LNCAP (cell line): ENCODE measurements at regions not wholly inside any gene's neighbourhood (a gene's known extent, or its start where the extent isn't known, plus 50 kb on each side); places are given as distances from the start of the nearest gene placed in this dataset.

Experiments
- CTCF ChIP-seq: fragments of 450-650 bp; IDR thresholded peaks from 2 replicates; pipeline ENCODE4 v1.5.1; 2017; ENCODE audit warnings: mild to moderate bottlenecking

DNA sequence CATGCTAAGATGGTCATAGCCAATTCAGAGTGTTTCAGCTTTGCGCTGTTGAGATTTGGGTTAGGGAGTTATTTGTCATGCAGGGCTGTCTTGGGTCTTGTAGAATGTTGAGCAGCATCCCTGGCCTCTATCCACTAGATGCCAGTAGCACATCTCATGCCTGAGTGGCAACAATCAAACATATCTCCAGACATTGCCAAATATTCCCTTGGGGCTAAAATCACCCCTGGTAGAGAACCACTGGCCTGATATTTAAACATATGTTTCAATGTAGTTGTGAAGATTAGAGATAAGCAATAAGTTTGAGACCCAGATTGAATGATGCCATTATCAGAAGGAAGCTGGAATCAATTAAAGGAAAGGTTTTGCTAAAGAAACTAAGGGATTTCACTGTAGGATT, 463.3 kb downstream of the DOK5 start:
- no peak for TF ChIP-seq CTCF

DNA sequence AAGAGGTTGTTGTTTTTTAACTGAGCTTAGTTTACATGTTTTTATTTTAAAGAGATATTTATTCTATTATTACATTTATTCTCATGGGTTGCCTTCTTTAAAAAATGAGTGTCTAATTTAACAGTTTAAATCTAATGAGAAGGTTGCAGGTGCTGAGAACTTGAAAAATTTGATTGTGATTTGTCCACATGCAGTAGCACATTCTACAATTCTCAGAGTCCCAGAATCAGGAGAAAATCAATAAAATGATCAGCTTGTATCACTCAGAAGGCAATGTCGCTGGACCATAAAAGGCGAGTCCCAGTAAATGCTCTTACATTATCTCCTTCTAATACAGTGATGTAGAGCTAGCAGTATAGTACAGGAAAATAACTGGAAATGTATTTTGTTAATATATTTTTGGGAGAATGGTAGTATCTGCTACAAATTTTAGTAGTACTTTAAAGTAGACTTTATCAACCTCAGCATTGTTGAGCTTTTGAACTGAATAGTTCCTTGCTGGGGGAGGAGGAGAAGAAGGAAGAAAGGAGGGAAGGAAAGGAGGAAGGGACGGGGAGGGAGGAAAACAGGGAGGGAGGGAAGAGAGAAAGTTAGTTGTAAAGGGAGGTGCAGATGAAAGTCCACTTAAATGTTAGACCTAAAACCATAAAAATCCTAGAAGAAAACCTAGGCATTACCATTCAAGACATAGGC, 458.0 kb downstream of the DOK5 start:
- no peak for TF ChIP-seq CTCF

DNA sequence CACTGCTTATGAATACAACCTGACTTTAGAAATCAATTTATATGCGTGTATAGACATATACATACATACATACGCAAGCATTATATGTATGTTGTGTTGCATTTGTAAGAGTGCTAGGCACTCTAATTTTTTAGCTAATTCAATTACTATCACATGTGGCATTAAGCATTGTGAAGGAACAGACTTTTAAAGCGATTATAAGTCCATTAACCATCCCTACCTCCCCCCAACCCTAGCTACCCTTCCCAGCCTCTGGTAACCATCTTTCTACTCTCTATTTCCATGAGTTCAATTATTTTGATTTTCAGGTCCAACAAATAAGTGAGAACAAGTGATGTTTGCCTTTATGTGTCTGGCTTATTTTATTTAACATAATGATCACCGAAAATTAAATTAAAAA, 453.8 kb downstream of the DOK5 start:
- no peak for TF ChIP-seq CTCF

DNA sequence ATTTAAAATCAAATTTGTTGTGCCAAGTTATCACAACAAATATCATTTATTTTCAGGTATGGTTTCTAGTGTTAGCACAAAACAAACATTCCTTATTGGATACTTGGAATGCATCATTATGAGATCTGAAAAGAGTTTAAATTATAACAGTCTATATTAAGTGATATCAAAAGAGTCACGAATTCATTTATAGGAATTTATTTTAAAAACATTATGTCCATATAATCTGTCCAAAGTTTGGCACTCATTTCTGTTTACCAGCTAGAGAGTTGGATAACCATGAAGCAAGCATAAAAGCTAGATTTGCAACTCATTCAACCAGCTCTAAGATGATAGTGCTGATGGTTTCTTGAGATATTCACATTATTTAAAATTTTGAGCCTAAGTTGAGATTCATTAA, 453.2 kb downstream of the DOK5 start:
- TF ChIP-seq CTCF: no peak

GRCh38 chr20:54922636-54923035, 447.2 kb downstream of the DOK5 start:
- TF ChIP-seq CTCF: no peak

GRCh38 chr20:54922096-54922495, 446.7 kb downstream of the DOK5 start:
- no peak for TF ChIP-seq CTCF

- no peak for TF ChIP-seq CTCF
These were observed 445.1 kb downstream of the DOK5 start for GRCh38 chr20:54920491-54920890.

- TF ChIP-seq CTCF: no peak
These were observed 439.6 kb downstream of the DOK5 start for GRCh38 chr20:54914995-54915394.
